ENCODE measurements at regions not wholly inside any gene's neighbourhood (a gene's known extent, or its start where the extent isn't known, plus 50 kb on each side); places are given as distances from the start of the nearest gene placed in this dataset.

DNA sequence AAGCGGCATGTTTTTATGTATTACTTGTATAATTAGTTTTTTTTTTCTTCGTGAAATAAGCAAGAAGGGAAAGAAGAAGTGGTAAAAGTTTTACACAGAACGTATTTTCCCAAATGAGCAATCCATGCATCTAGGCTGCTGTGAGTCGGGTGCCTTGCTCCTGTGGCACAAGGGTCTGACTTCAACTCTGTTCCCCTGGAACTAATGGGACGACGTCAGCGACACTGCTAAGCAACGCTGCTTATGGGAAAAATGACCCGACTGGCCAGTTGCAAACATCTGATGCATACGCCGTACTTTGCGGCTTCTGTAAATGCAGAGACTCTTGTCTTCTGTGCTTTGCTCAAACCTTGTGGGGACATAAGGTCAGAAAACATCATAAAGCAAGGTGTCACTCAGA is 66.3 kb downstream of the MPP7 start:
- TF ChIP-seq, protein P1, sequence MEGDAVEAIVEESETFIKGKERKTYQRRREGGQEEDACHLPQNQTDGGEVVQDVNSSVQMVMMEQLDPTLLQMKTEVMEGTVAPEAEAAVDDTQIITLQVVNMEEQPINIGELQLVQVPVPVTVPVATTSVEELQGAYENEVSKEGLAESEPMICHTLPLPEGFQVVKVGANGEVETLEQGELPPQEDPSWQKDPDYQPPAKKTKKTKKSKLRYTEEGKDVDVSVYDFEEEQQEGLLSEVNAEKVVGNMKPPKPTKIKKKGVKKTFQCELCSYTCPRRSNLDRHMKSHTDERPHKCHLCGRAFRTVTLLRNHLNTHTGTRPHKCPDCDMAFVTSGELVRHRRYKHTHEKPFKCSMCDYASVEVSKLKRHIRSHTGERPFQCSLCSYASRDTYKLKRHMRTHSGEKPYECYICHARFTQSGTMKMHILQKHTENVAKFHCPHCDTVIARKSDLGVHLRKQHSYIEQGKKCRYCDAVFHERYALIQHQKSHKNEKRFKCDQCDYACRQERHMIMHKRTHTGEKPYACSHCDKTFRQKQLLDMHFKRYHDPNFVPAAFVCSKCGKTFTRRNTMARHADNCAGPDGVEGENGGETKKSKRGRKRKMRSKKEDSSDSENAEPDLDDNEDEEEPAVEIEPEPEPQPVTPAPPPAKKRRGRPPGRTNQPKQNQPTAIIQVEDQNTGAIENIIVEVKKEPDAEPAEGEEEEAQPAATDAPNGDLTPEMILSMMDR (IDR thresholded peaks at IDR 0.05) = no peak
- TF ChIP-seq POLR2A (IDR thresholded peaks at IDR 0.05) = no peak
